Hepatocyte (in vitro differentiated cells): ENCODE measurements at regions not wholly inside any gene's neighbourhood (a gene's known extent, or its start where the extent isn't known, plus 50 kb on each side); places are given as distances from the start of the nearest gene placed in this dataset.
"Not testable (repeated sequence)": the region's sequence is repeated elsewhere in the genome, so short reads cannot be mapped to it uniquely, and the experiment has no call there.

Experiments
- EZH2 ChIP-seq: fragments of 200-600 bp; sonication (generic); IDR thresholded peaks from 2 replicates; pipeline ENCODE4 v1.6.1; 2016; ENCODE audit warnings: antibody characterized with exemption, mild to moderate bottlenecking, borderline replicate concordance
- TF ChIP-seq, protein P1 (sequence below): fragments of 200-600 bp; sonication (generic); IDR thresholded peaks from 2 replicates; pipeline ENCODE4 v1.5.1; 2016; ENCODE audit warnings: antibody characterized with exemption, mild to moderate bottlenecking; ENCODE audit not compliant: poor library complexity

GRCh38 chr9:66771504-66771903 is 129.0 kb upstream of the ZNF658 start:
- TF ChIP-seq, protein P1, sequence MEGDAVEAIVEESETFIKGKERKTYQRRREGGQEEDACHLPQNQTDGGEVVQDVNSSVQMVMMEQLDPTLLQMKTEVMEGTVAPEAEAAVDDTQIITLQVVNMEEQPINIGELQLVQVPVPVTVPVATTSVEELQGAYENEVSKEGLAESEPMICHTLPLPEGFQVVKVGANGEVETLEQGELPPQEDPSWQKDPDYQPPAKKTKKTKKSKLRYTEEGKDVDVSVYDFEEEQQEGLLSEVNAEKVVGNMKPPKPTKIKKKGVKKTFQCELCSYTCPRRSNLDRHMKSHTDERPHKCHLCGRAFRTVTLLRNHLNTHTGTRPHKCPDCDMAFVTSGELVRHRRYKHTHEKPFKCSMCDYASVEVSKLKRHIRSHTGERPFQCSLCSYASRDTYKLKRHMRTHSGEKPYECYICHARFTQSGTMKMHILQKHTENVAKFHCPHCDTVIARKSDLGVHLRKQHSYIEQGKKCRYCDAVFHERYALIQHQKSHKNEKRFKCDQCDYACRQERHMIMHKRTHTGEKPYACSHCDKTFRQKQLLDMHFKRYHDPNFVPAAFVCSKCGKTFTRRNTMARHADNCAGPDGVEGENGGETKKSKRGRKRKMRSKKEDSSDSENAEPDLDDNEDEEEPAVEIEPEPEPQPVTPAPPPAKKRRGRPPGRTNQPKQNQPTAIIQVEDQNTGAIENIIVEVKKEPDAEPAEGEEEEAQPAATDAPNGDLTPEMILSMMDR: not testable (repeated sequence)
- not testable (repeated sequence) for TF ChIP-seq EZH2
